ENCODE measurements at regions not wholly inside any gene's neighbourhood (a gene's known extent, or its start where the extent isn't known, plus 50 kb on each side); places are given as distances from the start of the nearest gene placed in this dataset.

DNA sequence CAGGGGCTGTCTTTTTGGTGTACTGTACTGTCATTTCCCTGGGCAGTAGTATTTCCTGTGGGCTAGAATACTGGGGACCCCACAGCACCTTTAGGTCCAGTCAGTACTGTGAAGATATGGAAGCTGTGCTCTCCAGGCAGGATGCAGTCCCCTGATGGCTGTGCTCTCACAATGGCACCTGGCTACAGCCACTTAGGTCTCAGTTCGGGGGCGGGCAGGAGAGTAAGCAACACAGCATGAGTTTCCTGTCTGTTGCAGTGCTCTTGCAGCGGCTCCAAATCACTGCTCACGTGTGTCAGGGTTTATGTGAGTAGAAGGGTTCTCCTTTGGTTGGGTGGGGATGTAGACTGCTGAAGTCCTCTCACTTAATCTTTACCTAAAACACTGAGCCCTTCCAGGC is 810.4 kb downstream of the DACH1 start:
- TF ChIP-seq, protein P1, sequence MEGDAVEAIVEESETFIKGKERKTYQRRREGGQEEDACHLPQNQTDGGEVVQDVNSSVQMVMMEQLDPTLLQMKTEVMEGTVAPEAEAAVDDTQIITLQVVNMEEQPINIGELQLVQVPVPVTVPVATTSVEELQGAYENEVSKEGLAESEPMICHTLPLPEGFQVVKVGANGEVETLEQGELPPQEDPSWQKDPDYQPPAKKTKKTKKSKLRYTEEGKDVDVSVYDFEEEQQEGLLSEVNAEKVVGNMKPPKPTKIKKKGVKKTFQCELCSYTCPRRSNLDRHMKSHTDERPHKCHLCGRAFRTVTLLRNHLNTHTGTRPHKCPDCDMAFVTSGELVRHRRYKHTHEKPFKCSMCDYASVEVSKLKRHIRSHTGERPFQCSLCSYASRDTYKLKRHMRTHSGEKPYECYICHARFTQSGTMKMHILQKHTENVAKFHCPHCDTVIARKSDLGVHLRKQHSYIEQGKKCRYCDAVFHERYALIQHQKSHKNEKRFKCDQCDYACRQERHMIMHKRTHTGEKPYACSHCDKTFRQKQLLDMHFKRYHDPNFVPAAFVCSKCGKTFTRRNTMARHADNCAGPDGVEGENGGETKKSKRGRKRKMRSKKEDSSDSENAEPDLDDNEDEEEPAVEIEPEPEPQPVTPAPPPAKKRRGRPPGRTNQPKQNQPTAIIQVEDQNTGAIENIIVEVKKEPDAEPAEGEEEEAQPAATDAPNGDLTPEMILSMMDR (optimal IDR thresholded peaks at IDR 0.05 in 1 of 3, IDR thresholded peaks at IDR 0.05 in 1 of 3, conservative IDR thresholded peaks at IDR 0.05 in 1 of 3; ENCODE audit: extremely low read depth in 1 of 3, insufficient read depth in 2 of 3, low read length in 3 of 3), result no peak
- TF ChIP-seq EZH2 (IDR thresholded peaks at IDR 0.05; ENCODE audit: low read length), result no peak
